ENCODE measurements at regions not wholly inside any gene's neighbourhood (a gene's known extent, or its start where the extent isn't known, plus 50 kb on each side); places are given as distances from the start of the nearest gene placed in this dataset.

GRCh38 chr1:173414136-173414535 is 63.0 kb upstream of the PRDX6 start (continued):
- TF ChIP-seq ETV6 (conservative IDR thresholded peaks at IDR 0.05 in 1 of 2, IDR thresholded peaks at IDR 0.05 in 1 of 2; ENCODE audit: borderline replicate concordance in 1 of 2, low read depth in 1 of 2) (peak in 1 of 2 experiments; percentile 64; a peak in 2 of 4 replicates), SUPT20H (IDR thresholded peaks at IDR 0.05; ENCODE audit: borderline replicate concordance, control insufficient read depth, low read depth, low read length) (no peak), WRNIP1 (IDR thresholded peaks at IDR 0.05; ENCODE audit: borderline replicate concordance, low read depth, low read length) (no peak), MEF2B (IDR thresholded peaks at IDR 0.05; ENCODE audit: partially characterized antibody, poor library complexity, severe bottlenecking) (no peak), BCL11A (IDR thresholded peaks at IDR 0.05; ENCODE audit: low read depth, low read length) (0 out of 2 replicates have a peak, but pooled peaks have one; percentile 23), ZNF274 (IDR thresholded peaks at IDR 0.05; ENCODE audit: insufficient read depth, insufficient read length) (no peak), RCOR1 (conservative IDR thresholded peaks at IDR 0.05; ENCODE audit: low read depth, low read length) (no peak), SP1 (IDR thresholded peaks at IDR 0.05; ENCODE audit: low read depth, low read length) (no peak), RBBP5 (conservative IDR thresholded peaks at IDR 0.05) (no peak), IRF3 (IDR thresholded peaks at IDR 0.05) (no peak), BMI1 (IDR thresholded peaks at IDR 0.05; ENCODE audit: borderline replicate concordance) (no peak), IKZF1 (conservative IDR thresholded peaks at IDR 0.05) (peak; percentile 43), ZNF687 (IDR thresholded peaks at IDR 0.05) (0 out of 2 replicates have a peak, but pooled peaks have one; percentile 22), TAF1 (IDR thresholded peaks at IDR 0.05; ENCODE audit: borderline replicate concordance, low read depth, low read length) (peak; percentile 87), ZNF384 (IDR thresholded peaks at IDR 0.05; ENCODE audit: borderline replicate concordance, low read depth, low read length) (no peak), TCF12 (IDR thresholded peaks at IDR 0.05; ENCODE audit: low read depth, low read length) (no peak), SRF (IDR thresholded peaks at IDR 0.05; ENCODE audit: low read depth in 2 of 2, low read length in 2 of 2) (peak in 1 of 2 experiments; percentile 90; a peak in 2 of 4 replicates), CREM (IDR thresholded peaks at IDR 0.05; ENCODE audit: low read depth) (peak; percentile 88), GABPA (IDR thresholded peaks at IDR 0.05; ENCODE audit: low read depth) (no peak), MEF2A (IDR thresholded peaks at IDR 0.05; ENCODE audit: insufficient read depth, low read depth, low read length) (peak; percentile 57; the same call in 1 of the 2 replicates), PAX5 (IDR thresholded peaks at IDR 0.05; ENCODE audit: borderline replicate concordance, low read depth, low read length) (0 out of 2 replicates have a peak, but pooled peaks have one; percentile 17), IKZF2 (IDR thresholded peaks at IDR 0.05) (peak in 1 of 2 experiments; percentile 32; a peak in 1 of 4 replicates), KLF5 (IDR thresholded peaks at IDR 0.05; ENCODE audit: partially characterized antibody) (no peak), ELK1 (IDR thresholded peaks at IDR 0.05; ENCODE audit: low read depth, low read length) (no peak), JUNB (IDR thresholded peaks at IDR 0.05) (peak; percentile 74; the same call in 1 of the 2 replicates), EGR1 (IDR thresholded peaks at IDR 0.05; ENCODE audit: borderline replicate concordance in 1 of 2, low read depth in 2 of 2, low read length in 2 of 2) (no peak), MYC (IDR thresholded peaks at IDR 0.05; ENCODE audit: insufficient read depth, insufficient read length, insufficient replicate concordance, low read length, severe bottlenecking) (no peak)

Data from GM12878 (cell line).